PFSK-1 (cell line): ENCODE measurements at regions not wholly inside any gene's neighbourhood (a gene's known extent, or its start where the extent isn't known, plus 50 kb on each side); places are given as distances from the start of the nearest gene placed in this dataset.

Source experiments
- POLR2AphosphoS5 ChIP-seq: IDR thresholded peaks from 2 replicates; pipeline ENCODE4 v1.6.1; 2012; ENCODE audit warnings: low read depth, mild to moderate bottlenecking, control low read depth, low read length, moderate library complexity
- TAF1 ChIP-seq: IDR thresholded peaks from 2 replicates; pipeline ENCODE4 v1.6.1; 2012; ENCODE audit warnings: low read length, control low read depth, borderline replicate concordance; ENCODE audit not compliant: insufficient read depth
- TF ChIP-seq, protein P1 (sequence below), 2 experiments: IDR thresholded peaks; 2 replicates each; pipeline versions ENCODE4 v1.6.1 to v1.8.0; 2011 to 2012; ENCODE audit warnings: low read depth in 2 of 2, low read length in 2 of 2, control low read depth in 1 of 2, inconsistent platforms in 1 of 2, mild to moderate bottlenecking in 1 of 2, moderate library complexity in 1 of 2; ENCODE audit not compliant: insufficient read depth in 1 of 2

DNA sequence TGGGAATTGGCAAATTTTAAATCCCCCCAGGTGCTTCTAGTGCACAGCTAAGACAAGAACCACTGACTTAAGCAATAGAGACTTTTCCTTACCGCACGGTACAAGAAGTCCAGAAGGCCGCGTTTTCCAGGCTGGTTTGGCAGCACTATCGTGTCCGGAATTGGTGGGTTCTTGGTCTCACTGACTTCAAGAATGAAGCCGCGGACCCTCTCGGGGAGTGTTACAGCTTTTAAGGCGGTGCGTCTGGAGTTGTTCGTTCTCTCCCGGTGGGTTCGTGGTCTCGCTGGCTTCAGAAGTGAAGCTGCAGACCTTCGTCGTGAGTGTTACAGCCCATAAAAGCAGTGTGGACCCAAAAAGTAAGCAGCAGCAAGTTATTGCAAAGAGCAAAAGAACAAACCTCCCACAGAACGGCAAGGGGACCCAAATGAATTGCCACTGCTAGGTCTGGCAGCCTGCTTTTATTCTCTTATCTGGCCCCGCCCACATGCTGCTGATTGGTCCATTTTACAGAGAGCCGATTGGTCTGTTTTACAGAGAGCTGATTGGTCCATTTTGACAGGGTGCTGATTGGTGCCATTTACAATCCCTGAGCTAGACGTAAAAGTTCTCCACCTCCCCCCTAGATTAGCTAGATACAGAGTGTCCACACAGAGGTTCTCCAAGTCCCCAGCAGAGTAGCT is 264.5 kb downstream of the PREX1 start:
- no peak for TF ChIP-seq POLR2AphosphoS5
- TF ChIP-seq, protein P1, sequence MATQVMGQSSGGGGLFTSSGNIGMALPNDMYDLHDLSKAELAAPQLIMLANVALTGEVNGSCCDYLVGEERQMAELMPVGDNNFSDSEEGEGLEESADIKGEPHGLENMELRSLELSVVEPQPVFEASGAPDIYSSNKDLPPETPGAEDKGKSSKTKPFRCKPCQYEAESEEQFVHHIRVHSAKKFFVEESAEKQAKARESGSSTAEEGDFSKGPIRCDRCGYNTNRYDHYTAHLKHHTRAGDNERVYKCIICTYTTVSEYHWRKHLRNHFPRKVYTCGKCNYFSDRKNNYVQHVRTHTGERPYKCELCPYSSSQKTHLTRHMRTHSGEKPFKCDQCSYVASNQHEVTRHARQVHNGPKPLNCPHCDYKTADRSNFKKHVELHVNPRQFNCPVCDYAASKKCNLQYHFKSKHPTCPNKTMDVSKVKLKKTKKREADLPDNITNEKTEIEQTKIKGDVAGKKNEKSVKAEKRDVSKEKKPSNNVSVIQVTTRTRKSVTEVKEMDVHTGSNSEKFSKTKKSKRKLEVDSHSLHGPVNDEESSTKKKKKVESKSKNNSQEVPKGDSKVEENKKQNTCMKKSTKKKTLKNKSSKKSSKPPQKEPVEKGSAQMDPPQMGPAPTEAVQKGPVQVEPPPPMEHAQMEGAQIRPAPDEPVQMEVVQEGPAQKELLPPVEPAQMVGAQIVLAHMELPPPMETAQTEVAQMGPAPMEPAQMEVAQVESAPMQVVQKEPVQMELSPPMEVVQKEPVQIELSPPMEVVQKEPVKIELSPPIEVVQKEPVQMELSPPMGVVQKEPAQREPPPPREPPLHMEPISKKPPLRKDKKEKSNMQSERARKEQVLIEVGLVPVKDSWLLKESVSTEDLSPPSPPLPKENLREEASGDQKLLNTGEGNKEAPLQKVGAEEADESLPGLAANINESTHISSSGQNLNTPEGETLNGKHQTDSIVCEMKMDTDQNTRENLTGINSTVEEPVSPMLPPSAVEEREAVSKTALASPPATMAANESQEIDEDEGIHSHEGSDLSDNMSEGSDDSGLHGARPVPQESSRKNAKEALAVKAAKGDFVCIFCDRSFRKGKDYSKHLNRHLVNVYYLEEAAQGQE (IDR thresholded peaks at IDR 0.05; ENCODE audit: insufficient read depth in 1 of 2, low read depth in 2 of 2, low read length in 2 of 2), result no peak
- TF ChIP-seq TAF1, result no peak
